AG09309 (cell line): ENCODE measurements at regions not wholly inside any gene's neighbourhood (a gene's known extent, or its start where the extent isn't known, plus 50 kb on each side); places are given as distances from the start of the nearest gene placed in this dataset.

Experiments used
- DNase-seq: peaks from one replicate; pipeline ENCODE4 v3.0.0-alpha.2; 2010; ENCODE audit warnings: low read depth
- H3K4me3 ChIP-seq: 2 replicates; pipeline ENCODE4 v1.5.1; 2011; ENCODE audit warnings: mild to moderate bottlenecking, low read depth, low read length, moderate library complexity; ENCODE audit not compliant: control insufficient read depth
- TF ChIP-seq, protein P1 (sequence below): IDR thresholded peaks from 2 replicates; pipeline ENCODE4 v1.5.1; 2011; ENCODE audit warnings: mild to moderate bottlenecking, low read depth, low read length, inconsistent platforms; ENCODE audit not compliant: insufficient read depth, control insufficient read depth; ENCODE audit errors: missing control alignments

DNA sequence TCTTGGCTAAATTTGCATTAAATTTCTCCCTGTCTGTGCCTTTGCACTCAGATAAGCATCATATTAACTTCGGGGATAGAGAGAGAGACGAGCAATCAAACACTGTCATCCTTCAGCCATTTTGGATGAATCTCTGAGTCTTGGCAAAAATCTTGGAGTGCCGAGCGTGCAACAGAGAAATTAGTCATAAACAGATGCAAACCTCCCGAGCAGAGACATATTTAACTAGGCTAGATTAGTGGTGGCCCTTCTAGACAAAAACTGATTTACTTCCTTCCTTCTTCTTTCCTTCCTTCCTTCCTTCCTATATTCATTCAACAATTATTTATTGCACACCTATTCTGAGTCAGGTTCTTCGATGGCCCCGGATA, 114.4 kb upstream of the BLID start:
- peak; percentile 35 for DNase-seq
- no peak overlapping the region for H3K4me3 ChIP-seq
- TF ChIP-seq, protein P1, sequence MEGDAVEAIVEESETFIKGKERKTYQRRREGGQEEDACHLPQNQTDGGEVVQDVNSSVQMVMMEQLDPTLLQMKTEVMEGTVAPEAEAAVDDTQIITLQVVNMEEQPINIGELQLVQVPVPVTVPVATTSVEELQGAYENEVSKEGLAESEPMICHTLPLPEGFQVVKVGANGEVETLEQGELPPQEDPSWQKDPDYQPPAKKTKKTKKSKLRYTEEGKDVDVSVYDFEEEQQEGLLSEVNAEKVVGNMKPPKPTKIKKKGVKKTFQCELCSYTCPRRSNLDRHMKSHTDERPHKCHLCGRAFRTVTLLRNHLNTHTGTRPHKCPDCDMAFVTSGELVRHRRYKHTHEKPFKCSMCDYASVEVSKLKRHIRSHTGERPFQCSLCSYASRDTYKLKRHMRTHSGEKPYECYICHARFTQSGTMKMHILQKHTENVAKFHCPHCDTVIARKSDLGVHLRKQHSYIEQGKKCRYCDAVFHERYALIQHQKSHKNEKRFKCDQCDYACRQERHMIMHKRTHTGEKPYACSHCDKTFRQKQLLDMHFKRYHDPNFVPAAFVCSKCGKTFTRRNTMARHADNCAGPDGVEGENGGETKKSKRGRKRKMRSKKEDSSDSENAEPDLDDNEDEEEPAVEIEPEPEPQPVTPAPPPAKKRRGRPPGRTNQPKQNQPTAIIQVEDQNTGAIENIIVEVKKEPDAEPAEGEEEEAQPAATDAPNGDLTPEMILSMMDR: no peak

- TF ChIP-seq, protein P1: no peak
- no peak overlapping the region for H3K4me3 ChIP-seq
- no peak for DNase-seq
Observed at GRCh38 chr11:122229481-122230384, 113.7 kb upstream of the BLID start.

GRCh38 chr11:122229078-122229477, 113.1 kb upstream of the BLID start:
- H3K4me3 ChIP-seq: no peak overlapping the region
- TF ChIP-seq, protein P1: no peak

GRCh38 chr11:122226810-122227379, 110.9 kb upstream of the BLID start:
- no peak overlapping the region for H3K4me3 ChIP-seq
- TF ChIP-seq, protein P1: no peak
- peak; percentile 71 for DNase-seq

More at GRCh38 chr11:122229078-122229477, 113.1 kb upstream of the BLID start:
- DNase-seq: peak; percentile 52

DNA sequence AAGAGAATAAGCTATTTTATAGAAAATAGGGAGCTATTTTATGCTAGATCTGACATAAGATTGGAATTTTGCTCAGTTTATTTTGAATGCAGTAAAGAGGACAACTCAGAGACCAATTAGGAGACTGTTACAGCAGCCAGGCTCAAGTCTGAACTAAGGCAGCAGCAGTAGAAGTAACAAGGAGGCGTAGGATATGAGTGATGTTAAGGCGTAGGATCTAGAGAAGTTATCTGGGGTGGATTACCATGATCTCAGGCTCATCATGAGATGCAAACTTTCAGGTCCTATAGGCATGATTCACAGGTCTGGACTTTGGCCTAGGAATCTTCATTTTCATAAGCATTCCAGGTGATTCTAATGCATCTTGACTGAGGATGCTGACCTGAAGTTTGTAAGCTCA, 108.9 kb upstream of the BLID start:
- H3K4me3 ChIP-seq: no peak overlapping the region

GRCh38 chr11:122220321-122220720, 104.3 kb upstream of the BLID start:
- TF ChIP-seq, protein P1: no peak
- DNase-seq: no peak
- no peak overlapping the region for H3K4me3 ChIP-seq

More for the DNA sequence above, 108.9 kb upstream of the BLID start:
- TF ChIP-seq, protein P1: no peak
- DNase-seq: no peak
